Upper lobe of left lung (tissue), 6 donors: ENCODE measurements at regions not wholly inside any gene's neighbourhood (a gene's known extent, or its start where the extent isn't known, plus 50 kb on each side); places are given as distances from the start of the nearest gene placed in this dataset.

Source experiments
- ATAC-seq, 2 donors: fragments of 200-7000 bp; cut with Tn5 transposase; one replicate each; pipeline ENCODE4 v1.9.1; 2022; ENCODE audit warnings: mild to moderate bottlenecking in 2 of 2, moderate library complexity in 2 of 2; ENCODE audit not compliant: low FRiP score in 2 of 2
- DNase-seq, 2 donors: peaks; one replicate each; pipeline ENCODE4 v3.0.0-alpha.2; 2019 to 2020
- H3K27ac ChIP-seq, 4 donors: fragments of 200-600 bp; sonication (generic); one replicate each; pipeline ENCODE4 v1.5.1; 2016 to 2019
- H3K27me3 ChIP-seq, 4 donors: fragments of 200-600 bp; sonication (generic); one replicate each; pipeline ENCODE4 v1.5.1; 2017 to 2019
- H3K36me3 ChIP-seq, 4 donors: fragments of 200-600 bp; sonication (generic); one replicate each; pipeline ENCODE4 v1.5.1; 2016 to 2019
- H3K4me1 ChIP-seq, 4 donors: fragments of 200-600 bp; sonication (generic); one replicate each; pipeline ENCODE4 v1.5.1; 2018 to 2019
- H3K4me3 ChIP-seq, 4 donors: fragments of 200-600 bp; sonication (generic); one replicate each; pipeline ENCODE4 v1.5.1; 2017 to 2019; ENCODE audit warnings: mild to moderate bottlenecking in 2 of 4, moderate library complexity in 1 of 4
- H3K9me3 ChIP-seq, 4 donors: fragments of 200-600 bp; sonication (generic); one replicate each; pipeline ENCODE4 v1.5.1; 2018 to 2019
- EP300 ChIP-seq, 4 donors: sonication (generic); formaldehyde crosslinking; IDR thresholded peaks; one replicate each; pipeline ENCODE4 v1.5.1; 2017; ENCODE audit warnings: antibody characterized with exemption in 4 of 4, control low read depth in 2 of 4
- POLR2A ChIP-seq, 4 donors: fragments of 450-650 bp; IDR thresholded peaks; one replicate each; pipeline ENCODE4 v1.5.1; 2016 to 2017; ENCODE audit warnings: antibody characterized with exemption in 4 of 4, mild to moderate bottlenecking in 2 of 4
- POLR2AphosphoS5 ChIP-seq, 2 donors: sonication (generic); formaldehyde crosslinking; IDR thresholded peaks; one replicate each; pipeline ENCODE4 v1.5.1; 2017; ENCODE audit warnings: antibody characterized with exemption in 2 of 2
- WGBS, 2 donors: methylation state at CpG; one replicate each; pipeline ENCODE4 v1.1.5; 2017 to 2018; 5-methylcytosine and 5-hydroxymethylcytosine counted together
- TF ChIP-seq, protein P1 (sequence below), 6 experiments: fragments of 450-650 bp in 4 of 6; fragments of 200-600 bp in 2 of 6; sonication (generic) in 2 of 6; IDR thresholded peaks; one replicate each; pipeline ENCODE4 v1.5.1; 2016 to 2019; ENCODE audit warnings: antibody characterized with exemption in 6 of 6
- donor health status: DM: no; HTN: no; CAD: no; lungs with moderate emphysema.
- donor health status: DM: no; HTN: yes; CAD: no; lungs with severe emphysema.

DNA sequence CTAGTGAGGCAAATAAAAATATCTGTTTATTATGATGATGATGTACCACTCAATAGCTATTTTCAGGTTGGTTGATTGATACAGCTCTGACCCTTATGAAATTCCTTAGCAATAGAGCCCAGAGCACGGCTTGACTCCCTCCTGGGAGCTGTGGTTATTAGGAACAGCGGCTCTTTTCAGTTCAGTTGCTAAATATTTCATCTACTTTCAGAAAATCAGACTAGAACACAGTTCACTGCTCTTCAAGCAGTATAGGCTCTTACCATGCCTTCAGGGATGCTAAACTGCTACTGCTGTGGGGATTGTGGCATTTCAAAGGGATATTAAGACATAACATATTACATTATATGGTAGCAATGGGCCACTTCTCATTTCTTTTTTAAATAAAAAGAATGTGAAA, 218.8 kb downstream of the SNCA start:
- Histone ChIP-seq H3K27ac (no peak overlapping the region), H3K36me3 (no peaks in the 10 kb centered on the region), H3K4me1 (no peaks in the 10 kb centered on the region), H3K4me3 (no peak overlapping the region), H3K27me3 (no peaks in the 10 kb centered on the region), H3K9me3 (no peaks in the 10 kb centered on the region)
- TF ChIP-seq POLR2A (IDR thresholded peaks at IDR 0.05) (no peak), POLR2AphosphoS5 (IDR thresholded peaks at IDR 0.05) (no peak), EP300 (IDR thresholded peaks at IDR 0.05) (no peak)
- TF ChIP-seq, protein P1, sequence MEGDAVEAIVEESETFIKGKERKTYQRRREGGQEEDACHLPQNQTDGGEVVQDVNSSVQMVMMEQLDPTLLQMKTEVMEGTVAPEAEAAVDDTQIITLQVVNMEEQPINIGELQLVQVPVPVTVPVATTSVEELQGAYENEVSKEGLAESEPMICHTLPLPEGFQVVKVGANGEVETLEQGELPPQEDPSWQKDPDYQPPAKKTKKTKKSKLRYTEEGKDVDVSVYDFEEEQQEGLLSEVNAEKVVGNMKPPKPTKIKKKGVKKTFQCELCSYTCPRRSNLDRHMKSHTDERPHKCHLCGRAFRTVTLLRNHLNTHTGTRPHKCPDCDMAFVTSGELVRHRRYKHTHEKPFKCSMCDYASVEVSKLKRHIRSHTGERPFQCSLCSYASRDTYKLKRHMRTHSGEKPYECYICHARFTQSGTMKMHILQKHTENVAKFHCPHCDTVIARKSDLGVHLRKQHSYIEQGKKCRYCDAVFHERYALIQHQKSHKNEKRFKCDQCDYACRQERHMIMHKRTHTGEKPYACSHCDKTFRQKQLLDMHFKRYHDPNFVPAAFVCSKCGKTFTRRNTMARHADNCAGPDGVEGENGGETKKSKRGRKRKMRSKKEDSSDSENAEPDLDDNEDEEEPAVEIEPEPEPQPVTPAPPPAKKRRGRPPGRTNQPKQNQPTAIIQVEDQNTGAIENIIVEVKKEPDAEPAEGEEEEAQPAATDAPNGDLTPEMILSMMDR (IDR thresholded peaks at IDR 0.05), result no peak
- WGBS, 2 donors, result 92 to 96% methylated on average over 2 of the region's 2 CpGs
- no peak for ATAC-seq
- no peak for DNase-seq

DNA sequence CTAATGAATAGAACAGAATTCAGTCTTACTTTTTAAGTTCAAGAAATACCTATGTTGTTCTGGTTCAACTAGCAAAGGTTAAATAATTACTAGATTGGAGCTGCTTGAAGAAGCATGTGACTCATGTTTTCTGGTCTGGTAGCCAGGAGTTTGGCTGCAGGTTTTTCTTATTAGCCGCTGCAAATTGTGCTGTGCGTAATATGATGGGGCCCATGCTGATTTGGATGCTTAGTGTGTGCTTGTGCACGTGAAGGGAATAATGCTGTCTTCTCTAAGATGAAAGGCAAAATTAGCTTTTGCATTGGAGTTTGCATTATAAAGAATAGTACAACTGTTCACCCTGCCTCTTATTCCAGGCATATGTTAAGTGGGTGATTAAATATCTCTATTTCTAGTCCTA, 219.6 kb downstream of the SNCA start:
- Histone ChIP-seq H3K4me1 (no peaks in the 10 kb centered on the region), H3K36me3 (no peaks in the 10 kb centered on the region), H3K9me3 (no peaks in the 10 kb centered on the region), H3K27me3 (no peaks in the 10 kb centered on the region), H3K4me3 (no peak overlapping the region), H3K27ac (no peak overlapping the region)
- no peak for ATAC-seq
- WGBS, 2 donors, result 68 to 92% methylated on average over 3 of the region's 3 CpGs
- DNase-seq, result no peak
- TF ChIP-seq, protein P1 (IDR thresholded peaks at IDR 0.05), result no peak
- TF ChIP-seq EP300 (IDR thresholded peaks at IDR 0.05) (no peak), POLR2A (IDR thresholded peaks at IDR 0.05) (no peak), POLR2AphosphoS5 (IDR thresholded peaks at IDR 0.05) (no peak)

DNA sequence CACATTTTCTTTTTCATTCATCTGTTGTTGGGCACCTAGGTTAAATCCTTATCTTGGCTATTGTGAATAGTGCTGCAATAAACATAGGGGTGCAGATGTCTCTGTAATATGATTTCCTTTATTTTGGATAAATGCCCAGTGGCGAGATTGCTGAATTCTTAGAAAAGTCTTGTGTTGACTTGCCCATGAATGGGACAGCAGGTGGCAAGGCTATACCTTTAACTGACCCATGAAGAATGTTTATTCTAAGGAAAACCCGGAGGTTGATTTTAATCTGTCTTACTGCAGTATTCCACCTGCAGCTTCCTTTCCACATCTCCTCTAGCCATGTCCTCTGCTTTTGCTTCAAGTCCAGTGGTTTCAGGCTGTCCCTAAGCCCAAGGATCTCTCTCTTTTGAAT, 220.6 kb downstream of the SNCA start:
- no peak for TF ChIP-seq POLR2AphosphoS5 (IDR thresholded peaks at IDR 0.05)
- TF ChIP-seq EP300 (IDR thresholded peaks at IDR 0.05), result no peak
- TF ChIP-seq, protein P1 (IDR thresholded peaks at IDR 0.05), result no peak
- no peak for TF ChIP-seq POLR2A (IDR thresholded peaks at IDR 0.05)
- H3K36me3 ChIP-seq, result no peaks in the 10 kb centered on the region
- DNase-seq (no peak), ATAC-seq (no peak)
- H3K4me3 ChIP-seq, result no peak overlapping the region
- no peaks in the 10 kb centered on the region for H3K9me3 ChIP-seq
- WGBS, 2 donors, result 44 to 82% methylated on average over 2 of the region's 2 CpGs
- no peaks in the 10 kb centered on the region for H3K27me3 ChIP-seq
- no peaks in the 10 kb centered on the region for H3K4me1 ChIP-seq
- H3K27ac ChIP-seq, result no peak overlapping the region

DNA sequence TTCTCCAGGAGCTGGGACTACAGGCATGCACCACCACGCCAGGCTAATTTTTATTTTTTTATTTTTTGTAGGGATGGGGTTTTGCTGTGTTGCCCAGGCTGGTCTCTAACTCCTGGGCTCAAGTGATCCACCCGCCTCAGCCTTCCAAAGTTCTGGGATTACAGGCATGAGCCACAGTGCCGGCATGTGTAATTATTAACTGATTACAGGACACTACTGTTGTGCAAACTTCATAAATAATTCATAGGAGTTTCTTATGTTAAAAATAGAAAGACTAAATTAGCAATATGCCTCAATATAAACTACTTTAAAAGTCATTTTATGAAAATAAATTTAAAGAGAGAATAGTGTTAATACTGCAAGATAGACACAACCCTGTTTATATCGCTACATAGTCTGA, 221.9 kb downstream of the SNCA start:
- no peaks in the 10 kb centered on the region for H3K9me3 ChIP-seq
- DNase-seq, result no peak
- H3K27me3 ChIP-seq, result no peaks in the 10 kb centered on the region
- H3K4me3 ChIP-seq, result no peak overlapping the region
- no peaks in the 10 kb centered on the region for H3K4me1 ChIP-seq
- H3K36me3 ChIP-seq, result no peaks in the 10 kb centered on the region
- TF ChIP-seq POLR2A (IDR thresholded peaks at IDR 0.05), result no peak
- no peak for TF ChIP-seq EP300 (IDR thresholded peaks at IDR 0.05)
- TF ChIP-seq, protein P1 (IDR thresholded peaks at IDR 0.05), result no peak
- TF ChIP-seq POLR2AphosphoS5 (IDR thresholded peaks at IDR 0.05), result no peak
- ATAC-seq, result no peak
- no peak overlapping the region for H3K27ac ChIP-seq
- 76 to 82% methylated on average over 4 of the region's 4 CpGs for WGBS, 2 donors

DNA sequence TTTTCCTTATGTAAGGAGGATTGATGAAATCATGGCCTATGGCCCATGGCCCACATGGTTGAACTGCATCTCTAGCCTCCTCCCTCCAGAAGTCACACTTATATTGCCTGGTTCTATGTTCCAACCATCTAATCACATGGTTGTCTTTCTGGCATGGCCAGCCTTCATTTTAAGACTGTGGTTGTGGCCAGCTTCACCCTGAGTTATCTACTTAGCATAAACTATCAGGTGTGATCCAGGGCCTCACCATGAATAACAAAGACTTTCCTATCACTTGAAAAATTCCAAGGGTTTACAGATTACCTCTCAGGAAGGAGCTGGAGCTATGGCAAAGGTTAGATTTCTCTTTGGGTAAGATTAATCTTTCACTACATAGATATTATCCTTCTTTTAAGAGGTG, 222.8 kb downstream of the SNCA start:
- no peaks in the 10 kb centered on the region for H3K36me3 ChIP-seq
- TF ChIP-seq POLR2A (IDR thresholded peaks at IDR 0.05) (no peak), EP300 (IDR thresholded peaks at IDR 0.05) (no peak), POLR2AphosphoS5 (IDR thresholded peaks at IDR 0.05) (no peak)
- TF ChIP-seq, protein P1 (IDR thresholded peaks at IDR 0.05), result no peak
- ATAC-seq, result no peak

More for the DNA sequence above, 222.8 kb downstream of the SNCA start:
- Histone ChIP-seq H3K4me1 (no peaks in the 10 kb centered on the region), H3K27ac (no peak overlapping the region), H3K27me3 (no peaks in the 10 kb centered on the region), H3K9me3 (no peaks in the 10 kb centered on the region), H3K4me3 (no peak overlapping the region)
- DNase-seq, result no peak
